Cardiac septum (tissue), 1 donor: ENCODE measurements at regions not wholly inside any gene's neighbourhood (a gene's known extent, or its start where the extent isn't known, plus 50 kb on each side); places are given as distances from the start of the nearest gene placed in this dataset.
"Not testable (repeated sequence)": the region's sequence is repeated elsewhere in the genome, so short reads cannot be mapped to it uniquely, and the experiment has no call there.

Experiments used
- DNase-seq: peaks from one replicate; pipeline ENCODE4 v3.0.0-alpha.2; 2020; ENCODE audit warnings: low spot score
- intact Hi-C: fragments of 100-400 bp; cut with DNase I; formaldehyde crosslinking; loops from one replicate; pipeline ENCODE4 v1.14.0; 2022
- donor health status: DM: no; HTN: no; CAD: no.

- intact Hi-C loops, DNase-seq: not testable (repeated sequence)
Measured at GRCh38 chr5:40111036-40111435, 568.7 kb upstream of the PTGER4 start.

DNA sequence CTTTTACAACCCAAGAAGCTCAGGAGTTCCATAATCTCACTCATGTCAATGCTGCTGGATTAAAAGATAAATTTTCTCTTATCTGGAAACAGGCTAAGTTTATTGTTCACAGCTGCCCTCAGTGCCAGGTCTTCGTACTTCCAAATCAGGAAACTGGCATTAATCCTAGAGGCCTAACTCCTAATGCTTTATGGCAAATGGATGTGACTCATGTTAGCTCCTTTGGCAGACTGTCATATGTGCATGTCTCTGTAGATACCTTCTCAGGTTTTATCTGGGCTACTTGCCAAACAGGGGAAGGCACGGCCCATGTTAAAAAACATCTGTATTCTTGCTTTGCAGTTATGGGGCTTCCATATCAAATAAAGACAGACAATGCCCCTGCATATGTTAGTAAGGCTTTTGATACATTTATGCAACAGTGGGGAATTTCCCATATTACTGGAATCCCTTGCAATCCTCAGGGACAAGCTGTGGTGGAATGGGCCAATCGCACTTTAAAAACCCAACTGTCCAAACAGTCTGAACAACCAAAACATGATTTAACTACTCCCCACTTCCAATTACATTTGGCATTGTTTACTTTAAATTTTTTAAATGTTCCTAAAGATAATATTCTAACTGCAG, 570.8 kb upstream of the PTGER4 start:
- DNase-seq, intact Hi-C loops: not testable (repeated sequence)

DNA sequence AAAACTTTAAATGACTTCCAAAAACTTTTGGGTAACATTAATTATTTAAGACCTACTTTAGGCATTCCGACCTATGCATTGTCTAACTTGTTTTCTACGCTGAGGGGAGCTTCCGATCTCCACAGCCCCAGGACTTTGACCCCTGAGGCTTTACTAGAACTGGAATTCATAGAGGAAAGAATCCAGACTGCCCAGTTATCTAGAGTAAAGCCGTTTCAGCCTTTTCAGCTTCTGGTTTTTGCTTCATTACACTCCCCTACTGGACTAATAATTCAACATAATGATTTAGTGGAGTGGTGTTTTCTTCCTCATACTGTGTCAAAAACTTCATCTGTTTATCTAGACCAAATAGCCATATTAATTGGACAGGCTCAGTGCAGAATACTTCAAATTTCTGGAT, 571.9 kb upstream of the PTGER4 start:
- DNase-seq, intact Hi-C loops: not testable (repeated sequence)

GRCh38 chr5:40106847-40107246, 572.9 kb upstream of the PTGER4 start:
- DNase-seq, result no peak
- intact Hi-C loops, result no loop called here

GRCh38 chr5:40098313-40098712, 581.4 kb upstream of the PTGER4 start:
- intact Hi-C loops, result no loop called here
- DNase-seq, result no peak

DNA sequence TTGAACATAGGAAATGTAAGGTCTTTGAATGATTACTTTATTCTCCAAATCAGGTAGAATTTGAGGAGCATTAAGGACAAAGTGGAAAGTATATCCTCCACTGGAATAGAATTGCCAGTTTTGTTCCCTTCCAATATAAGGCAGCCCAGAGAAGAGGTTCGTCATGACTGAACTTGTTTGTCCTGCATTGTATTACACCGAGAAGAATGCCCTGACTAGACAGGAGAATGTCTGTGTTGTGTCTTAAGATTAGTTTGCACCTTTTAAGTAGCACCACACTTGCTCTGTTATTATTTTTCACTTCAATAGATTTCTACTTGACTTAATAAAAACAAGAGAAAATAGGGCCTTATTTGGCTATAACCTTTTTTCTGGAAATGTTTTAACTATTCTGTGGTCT, 586.2 kb upstream of the PTGER4 start:
- intact Hi-C loops, result no loop called here
- DNase-seq, result no peak

DNA sequence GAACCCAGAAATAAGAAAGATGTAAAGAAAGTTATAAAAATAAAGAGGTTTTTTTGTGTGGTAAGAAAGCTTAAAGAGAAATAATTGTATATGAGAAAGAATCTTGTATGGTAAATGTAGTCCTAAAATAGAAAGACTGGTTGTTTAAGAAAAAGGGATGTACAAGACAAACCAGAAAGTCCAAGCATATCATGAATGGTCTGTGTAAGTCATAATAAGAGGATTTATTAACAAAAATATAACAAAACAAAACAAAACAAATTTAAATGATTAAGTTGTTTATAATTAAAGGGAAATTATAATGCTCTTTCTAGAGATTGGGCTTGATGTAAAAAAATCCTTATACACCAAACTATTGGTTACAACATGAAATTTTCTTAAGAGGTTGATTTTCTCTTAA, 590.4 kb upstream of the PTGER4 start:
- no peak for DNase-seq
- intact Hi-C loops, result no loop called here

GRCh38 chr5:40084614-40085013, 595.1 kb upstream of the PTGER4 start:
- intact Hi-C loops, result no loop called here
- DNase-seq, result no peak

DNA sequence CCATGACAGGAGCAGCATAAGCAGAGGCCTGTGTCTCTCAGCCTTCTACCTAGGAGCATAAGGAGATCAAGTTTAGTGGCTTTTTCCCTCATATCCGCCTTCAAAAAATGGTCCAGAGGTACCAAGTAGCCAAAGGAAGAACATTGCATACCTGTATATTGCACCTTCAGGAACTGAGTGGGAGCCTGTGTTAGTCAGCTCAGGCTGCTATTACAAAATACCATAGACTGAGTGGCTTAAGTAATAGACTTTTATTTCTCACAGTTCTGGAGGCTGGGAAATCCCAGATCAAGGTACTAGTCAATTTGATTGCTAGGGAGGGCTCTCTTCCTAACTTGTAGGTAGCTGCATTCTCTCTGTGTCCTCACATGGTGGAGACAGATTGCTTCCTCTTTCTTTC, 597.4 kb upstream of the PTGER4 start:
- intact Hi-C loops, result no loop called here
- no peak for DNase-seq

DNA sequence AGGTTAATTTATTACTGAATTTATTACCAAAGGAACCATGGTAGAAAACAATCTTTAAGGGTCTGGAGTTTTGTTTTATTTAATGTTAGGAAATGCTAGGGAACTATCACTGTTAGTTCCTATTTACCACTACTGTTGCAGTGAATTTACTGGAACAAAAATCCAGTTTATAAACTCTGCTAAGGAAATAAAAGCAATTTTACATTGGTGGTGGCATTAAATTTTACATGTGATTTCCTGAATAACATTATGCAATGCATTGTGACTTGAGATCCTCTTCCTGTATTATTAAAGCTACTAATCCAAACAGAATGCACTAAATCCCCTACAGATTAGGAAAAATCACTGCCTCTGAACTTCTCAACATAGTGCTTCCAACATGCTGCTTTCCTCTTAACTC, 599.5 kb upstream of the PTGER4 start:
- intact Hi-C loops, result no loop called here
- DNase-seq, result no peak

DNA sequence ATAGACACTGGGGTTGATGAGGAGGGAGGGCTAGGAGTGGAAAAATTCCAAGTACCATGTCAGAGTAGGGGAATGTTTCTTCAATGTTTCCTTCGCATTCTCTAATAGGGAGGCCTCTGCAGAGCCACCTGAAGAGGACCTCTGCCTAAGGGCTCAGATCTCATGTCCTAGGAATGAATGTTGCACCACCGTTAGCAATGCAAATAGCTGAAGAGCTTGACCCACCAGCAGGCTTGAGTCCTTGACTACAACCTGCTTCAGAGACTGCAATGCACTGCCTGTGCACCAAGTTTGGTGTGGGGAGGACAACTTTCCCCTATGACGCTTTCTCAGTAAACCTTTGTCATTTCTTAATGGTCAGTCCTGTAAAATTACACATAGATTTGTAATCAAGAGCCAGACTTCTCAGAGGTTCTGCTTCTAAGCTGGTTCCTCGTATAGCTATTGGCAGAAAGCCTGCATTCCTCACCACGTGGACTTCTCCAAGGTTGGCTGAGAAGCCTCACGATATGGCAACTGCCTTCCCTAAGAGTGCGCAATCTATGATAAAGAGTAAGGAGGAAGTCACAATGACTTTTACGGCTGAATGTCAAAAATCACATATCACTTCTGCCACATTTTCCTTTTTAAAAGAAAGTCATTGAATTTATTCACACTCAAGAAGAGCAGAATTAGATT, 600.7 kb upstream of the PTGER4 start:
- DNase-seq, result no peak
- intact Hi-C loops, result no loop called here

DNA sequence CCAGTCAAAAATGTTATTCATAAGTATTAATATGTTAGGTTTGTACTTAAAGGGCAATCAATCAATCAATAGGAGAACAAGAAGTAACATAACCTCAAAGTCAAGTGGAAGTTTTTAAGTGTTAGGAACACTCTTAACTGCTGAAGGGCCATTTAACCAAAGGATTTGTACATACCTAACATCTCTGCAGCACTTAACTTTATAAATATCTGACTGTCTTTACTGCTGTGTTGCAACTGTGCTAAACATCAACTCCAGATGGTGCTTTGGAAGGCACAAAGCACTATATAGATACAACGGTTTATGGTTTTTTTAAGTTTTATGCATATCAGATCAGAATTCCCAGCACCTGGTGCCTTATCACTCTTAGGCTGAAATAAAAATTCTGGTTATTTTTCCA, 604.9 kb upstream of the PTGER4 start:
- intact Hi-C loops, result no loop called here
- no peak for DNase-seq

DNA sequence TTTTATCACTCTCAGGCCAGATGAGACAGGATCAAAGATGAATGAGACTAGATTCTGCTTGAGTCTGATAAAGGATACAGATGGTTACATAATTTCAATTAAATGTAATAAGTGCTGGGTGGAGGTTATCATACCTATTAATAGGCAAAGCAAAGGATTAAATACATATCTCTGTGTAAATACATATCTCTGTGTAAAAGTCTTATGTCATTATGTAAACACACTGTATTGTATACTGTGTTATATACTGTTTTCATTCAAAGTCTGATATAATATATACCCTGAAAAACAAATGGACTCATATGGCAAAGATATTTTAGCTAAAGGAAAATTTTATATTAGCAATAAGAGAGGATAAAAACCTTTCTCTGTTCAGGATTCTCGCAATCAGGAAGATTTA, 605.8 kb upstream of the PTGER4 start:
- intact Hi-C loops, result no loop called here
- no peak for DNase-seq

DNA sequence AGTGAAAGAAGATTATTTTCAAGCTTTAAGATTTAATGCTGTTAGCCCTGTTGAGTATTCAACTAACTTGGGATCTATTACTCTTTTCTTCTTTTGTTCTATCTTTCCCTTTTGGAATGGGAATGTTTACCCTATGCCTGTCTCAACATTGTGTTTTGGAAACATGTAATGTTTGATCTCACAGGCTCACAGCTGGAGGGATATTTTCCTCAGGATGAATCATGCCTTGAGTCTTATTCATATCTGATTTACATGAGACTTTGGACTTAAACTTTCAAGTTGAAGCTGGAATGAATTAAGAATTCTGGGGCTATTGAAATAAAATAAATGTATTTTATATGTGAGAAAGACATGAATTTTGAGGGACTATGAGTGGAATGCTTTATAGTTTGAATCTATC, 607.8 kb upstream of the PTGER4 start:
- intact Hi-C loops, result no loop called here
- no peak for DNase-seq

DNA sequence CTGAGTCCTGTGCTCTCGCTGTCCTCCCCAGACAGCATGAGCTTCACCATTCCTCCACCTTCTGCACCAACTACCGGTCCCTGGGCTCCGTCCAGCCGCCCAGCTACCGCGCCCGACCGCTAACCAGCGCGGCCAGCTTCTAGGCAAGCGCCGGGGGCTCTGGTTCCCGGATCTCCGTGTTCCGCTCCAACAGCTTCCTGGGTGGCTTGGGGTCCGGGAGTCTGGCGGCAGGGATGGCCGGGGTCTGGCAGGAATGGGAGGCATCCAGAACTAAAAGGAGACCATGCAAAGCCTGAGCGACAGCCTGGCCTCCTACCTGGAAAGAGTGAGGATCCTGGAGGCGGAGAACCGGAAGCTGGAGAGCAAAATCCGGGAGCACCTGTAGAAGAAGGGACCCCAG, 613.1 kb upstream of the PTGER4 start:
- no peak for DNase-seq
- intact Hi-C loops, result no loop called here

DNA sequence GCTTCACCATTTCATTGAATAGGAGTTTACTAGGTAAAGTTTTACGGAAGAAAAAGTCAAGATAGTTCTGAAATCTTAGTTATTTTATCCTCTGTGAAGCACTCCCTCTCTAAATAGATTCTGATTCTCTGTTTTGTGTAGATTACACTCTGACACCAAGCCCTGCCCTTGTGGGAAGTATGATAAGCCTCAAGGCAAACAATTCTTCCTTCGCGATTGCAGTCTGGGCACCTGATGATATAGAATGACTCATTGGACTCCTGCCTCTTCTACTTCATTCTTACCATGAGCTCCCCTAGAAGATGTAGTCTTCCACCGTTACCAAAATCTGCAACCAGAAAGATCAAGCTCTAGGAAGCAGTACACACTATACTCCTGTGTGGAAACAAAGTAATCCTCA, 626.9 kb upstream of the PTGER4 start:
- intact Hi-C loops, result no loop called here
- DNase-seq, result no peak

- no peak for DNase-seq
- intact Hi-C loops, result no loop called here
Measured at GRCh38 chr5:40046792-40047191, 622.0 kb upstream of the DAB2 start.

GRCh38 chr5:40045429-40045828, 620.6 kb upstream of the DAB2 start:
- intact Hi-C loops, result no loop called here
- no peak for DNase-seq

GRCh38 chr5:40043916-40044315, 619.1 kb upstream of the DAB2 start:
- no peak for DNase-seq
- intact Hi-C loops, result no loop called here

- intact Hi-C loops, result no loop called here
- DNase-seq, result no peak
Measured at GRCh38 chr5:40041452-40041851, 616.7 kb upstream of the DAB2 start.

DNA sequence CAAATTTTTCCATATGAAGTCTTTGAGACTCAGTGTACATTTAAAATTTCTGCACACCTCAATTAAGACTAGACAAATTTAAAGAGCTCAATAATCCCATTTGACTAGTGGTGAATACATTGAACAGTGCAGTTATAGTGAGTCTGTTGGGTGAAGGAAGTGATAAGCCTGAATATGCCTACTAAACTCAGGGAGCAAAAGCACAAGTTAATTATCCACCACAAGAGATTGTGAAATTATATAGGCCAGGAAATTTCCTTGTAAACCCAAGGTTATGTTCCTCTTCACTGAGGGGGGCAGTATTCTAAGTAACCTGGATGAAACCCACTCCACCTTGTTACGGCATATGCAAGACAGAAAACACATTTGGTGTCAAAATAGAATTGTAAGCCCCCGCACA, 612.9 kb upstream of the DAB2 start:
- intact Hi-C loops, result no loop called here
- no peak for DNase-seq

DNA sequence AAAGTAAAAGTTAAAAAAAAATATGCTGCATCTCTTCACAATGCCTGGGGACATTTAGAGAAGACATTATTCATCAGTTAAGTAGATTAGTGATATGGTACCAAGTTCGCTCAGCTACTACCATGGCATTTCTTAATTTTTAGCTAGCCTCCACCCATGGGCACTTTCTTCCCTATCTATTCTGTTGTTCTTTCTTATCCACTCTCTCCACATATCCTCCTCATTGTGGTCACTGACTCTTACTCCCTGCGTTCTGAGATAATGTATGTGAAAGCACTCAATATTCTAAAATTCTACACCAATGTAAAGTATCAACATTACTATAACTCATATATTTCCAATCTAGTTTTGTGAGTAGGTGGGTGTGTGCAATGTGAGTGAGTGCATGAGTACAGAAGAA, 609.7 kb upstream of the DAB2 start:
- no peak for DNase-seq
- intact Hi-C loops, result no loop called here
